ENCODE measurements at regions not wholly inside any gene's neighbourhood (a gene's known extent, or its start where the extent isn't known, plus 50 kb on each side); places are given as distances from the start of the nearest gene placed in this dataset.
A peak's percentile ranks its signal among the peaks of the same experiment; 100 is the strongest.
"Not testable (repeated sequence)": the region's sequence is repeated elsewhere in the genome, so short reads cannot be mapped to it uniquely, and the experiment has no call there.

DNA sequence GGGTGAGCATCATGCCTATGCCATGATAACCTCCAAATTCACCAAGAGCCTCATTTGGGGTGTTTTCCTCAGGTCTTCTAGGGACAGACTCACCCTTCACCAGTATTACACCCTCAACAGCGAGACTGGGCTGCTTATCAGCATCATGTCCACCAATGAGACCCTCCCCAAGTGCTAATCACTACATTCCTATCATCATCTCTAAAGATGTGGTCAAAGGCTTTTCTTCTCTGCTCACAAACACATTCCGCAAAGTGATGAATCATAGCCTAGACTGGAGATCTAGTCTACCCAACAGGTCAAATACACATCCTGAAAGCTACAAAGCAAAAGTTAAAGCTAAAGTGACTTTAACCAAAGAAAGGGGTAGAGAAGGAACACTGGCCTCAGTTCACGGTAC lies 75.3 kb upstream of the C7orf33 start:
- DNase-seq: no peak

DNA sequence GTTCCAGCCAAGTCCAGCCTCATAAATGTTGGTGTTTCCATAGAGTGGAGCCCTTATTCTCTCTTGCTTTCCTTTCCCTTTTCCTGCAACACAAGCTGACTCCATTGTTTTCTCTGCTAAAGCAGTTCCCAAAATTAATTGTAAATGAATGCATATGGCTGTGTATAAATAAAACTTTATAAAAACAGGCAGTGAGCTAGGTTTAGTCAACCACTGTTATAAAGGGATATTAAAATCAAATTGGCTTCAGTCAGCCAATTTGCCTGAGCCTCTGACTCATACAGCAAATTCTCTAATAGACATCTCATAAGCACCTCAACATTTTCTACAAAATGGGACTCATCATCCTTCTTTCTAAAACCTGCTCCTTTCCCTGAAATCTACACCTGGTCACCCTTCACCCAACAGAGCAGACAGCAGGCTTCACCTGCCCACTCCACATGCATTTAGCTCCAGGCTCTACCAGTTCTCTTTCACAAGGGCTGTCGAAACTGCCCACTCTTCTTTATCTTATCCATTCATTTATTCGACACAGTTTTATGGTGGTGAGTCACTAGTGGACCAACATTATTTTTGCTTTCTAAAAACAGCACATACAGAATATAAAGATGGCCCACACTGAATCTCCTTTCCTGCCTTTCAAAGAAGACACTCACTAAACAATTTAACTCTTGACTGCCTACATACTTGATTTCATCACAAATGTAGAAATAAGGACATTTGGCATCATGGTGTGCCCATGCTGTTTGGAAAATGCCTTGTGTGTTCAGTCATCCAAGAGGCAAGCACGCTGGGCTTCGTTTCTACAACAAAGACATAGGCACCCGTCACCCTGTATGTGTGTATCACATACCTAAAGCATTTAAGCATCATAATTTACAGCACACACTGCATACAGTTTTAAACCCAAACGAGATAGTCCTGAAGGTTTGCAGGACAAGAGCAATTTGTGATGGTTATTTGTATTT lies 74.6 kb upstream of the C7orf33 start:
- DNase-seq: no peak

DNA sequence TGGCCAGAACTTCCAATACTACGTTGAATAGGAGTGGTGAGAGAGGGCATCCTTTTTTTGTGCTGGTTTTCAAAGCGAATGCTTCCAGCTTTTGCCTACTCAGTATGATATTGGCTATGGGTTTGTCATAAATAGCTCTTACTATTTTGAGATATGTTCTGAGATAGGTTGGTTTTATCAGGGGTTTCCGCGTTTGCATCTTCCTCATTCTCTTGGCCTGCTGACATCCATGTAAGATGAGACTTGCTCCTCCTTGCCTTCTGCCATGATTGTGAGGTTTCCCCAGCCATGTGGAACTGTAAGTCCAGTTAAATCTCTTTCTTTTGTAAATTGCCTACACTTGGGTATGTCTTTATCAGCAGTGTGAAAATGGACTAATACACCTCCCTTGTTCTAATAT lies 71.2 kb upstream of the C7orf33 start:
- DNase-seq: not testable (repeated sequence)

DNA sequence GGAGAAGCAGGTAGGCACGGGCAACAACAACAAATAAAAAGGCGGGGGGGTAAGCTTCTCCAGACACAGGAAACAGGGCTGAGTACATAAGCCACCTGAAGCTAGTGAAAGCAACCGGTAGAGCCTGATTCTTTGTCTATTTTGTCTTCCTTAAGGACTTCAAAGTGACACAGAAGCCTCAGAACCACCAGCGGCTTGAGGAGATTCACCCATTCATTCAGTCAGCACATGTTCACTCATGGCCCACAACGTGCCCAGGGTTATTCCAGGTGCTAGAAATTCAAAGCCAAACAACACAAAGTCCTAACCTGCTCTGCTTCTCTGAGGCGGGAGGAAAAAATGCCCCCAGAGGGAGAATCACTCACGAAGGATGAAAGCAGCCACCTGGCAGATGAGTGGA lies 69.3 kb upstream of the C7orf33 start:
- no peak for DNase-seq

DNA sequence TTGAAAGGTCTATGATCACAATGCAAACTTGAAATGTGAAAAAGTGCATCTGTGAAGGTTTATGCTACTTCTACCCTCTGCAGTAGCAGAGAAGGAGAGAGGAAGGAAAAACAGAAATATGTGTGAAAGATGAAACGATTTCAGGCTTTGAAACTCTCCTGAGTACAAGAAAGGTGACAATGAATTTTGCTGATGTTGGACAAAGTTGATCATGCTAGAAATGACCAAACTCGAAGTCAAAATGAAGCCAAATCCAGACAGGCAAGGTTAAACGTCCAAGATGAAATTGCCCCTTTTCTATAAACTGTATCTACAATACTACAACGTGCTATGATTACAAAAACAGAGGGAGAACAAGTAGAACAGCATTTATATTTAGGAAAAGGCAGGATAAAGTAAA lies 67.0 kb upstream of the C7orf33 start:
- DNase-seq: no peak

DNA sequence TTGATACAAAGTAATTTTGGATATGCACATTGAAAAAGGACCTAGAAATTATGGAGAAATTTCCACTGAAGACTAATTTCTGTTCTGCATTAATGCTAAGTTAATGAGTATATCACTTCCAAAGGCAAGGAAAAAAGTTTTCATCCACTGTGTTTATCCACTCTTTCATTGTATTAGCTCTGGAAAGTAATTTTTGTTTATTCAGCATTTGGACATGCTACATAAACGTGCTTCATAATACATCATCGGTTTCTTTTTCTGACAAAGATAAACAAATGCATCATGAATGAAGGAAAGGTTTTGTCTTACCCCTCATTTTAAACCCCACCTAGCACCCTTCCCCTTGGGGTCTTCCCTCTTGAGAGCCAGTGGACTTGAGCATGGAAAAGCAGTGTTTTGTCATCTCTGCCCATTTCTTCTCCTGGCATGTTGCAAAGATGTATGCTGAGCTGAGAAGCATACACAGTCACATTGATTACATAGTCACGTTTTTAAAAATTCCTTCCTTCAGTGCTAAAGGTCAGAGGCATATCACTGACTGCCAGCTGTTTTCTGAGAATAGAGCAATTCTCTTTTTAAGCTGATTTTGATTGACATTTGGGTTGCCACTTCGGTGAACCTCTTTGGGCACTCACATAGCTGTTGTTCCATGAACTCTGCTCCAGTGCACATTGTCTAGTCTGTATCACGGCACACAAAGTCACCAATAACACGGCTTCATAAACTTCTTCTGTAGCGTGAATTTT lies 65.9 kb upstream of the C7orf33 start:
- DNase-seq: no peak

DNA sequence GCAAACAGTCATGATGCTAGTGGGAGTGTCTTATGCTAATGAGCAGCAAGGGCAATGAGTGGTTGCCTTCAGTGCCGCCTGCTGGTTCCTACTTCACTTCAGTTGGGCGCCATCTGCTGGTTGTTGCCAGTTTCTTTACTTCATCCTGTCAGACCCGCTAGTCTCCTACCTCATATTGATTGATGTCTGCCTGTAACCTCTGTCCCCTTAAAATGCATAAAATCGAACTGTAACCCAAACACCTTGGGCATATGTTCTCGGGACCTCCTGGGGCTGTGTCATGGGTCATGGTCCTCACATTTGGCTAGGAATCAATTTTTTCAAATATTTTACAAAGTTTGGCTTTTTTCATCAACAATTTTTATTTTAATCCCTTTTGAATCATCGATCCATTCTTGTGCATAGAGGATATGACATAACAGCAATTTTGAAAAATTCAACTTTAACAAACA lies 62.8 kb upstream of the C7orf33 start:
- DNase-seq: peak; percentile 88 to 94

DNA sequence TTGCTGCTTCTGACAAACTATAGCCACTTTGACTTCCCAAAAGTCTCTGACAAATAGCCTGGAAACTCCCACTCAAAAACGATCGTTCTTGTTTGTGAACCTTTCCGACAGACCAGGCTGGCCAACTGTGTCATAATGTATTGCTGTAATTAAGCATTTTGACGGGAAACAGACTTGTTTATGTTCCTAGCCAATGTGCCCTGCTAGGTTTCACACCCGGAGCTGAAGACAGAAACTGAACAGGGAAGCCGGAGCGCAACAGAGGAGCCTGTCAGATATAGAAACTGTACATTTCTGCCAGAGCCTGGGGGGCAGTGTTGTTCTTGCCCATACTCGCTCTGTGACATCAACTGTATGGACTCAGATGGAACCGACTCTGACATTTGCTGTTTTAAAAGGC lies 55.3 kb upstream of the C7orf33 start:
- DNase-seq: no peak

DNA sequence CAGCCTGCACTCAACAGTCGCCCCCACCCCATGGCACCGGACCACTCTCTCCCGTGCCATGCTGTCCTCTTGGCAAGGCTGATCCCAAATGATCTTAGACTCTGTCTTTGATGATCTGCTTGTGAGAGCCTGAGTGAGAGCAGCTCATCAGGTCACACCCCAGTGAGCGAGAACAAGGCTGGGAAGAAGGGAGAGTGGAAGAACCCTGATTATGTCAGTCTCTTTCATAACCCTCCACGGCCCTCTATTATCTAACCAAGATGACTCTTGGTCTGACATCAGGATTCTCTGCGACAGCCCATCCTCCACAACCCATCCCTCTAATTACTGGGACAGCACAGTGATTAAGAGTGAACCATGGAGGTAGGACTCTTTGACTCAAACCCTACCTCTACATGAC lies 53.1 kb upstream of the C7orf33 start:
- no peak for DNase-seq

DNA sequence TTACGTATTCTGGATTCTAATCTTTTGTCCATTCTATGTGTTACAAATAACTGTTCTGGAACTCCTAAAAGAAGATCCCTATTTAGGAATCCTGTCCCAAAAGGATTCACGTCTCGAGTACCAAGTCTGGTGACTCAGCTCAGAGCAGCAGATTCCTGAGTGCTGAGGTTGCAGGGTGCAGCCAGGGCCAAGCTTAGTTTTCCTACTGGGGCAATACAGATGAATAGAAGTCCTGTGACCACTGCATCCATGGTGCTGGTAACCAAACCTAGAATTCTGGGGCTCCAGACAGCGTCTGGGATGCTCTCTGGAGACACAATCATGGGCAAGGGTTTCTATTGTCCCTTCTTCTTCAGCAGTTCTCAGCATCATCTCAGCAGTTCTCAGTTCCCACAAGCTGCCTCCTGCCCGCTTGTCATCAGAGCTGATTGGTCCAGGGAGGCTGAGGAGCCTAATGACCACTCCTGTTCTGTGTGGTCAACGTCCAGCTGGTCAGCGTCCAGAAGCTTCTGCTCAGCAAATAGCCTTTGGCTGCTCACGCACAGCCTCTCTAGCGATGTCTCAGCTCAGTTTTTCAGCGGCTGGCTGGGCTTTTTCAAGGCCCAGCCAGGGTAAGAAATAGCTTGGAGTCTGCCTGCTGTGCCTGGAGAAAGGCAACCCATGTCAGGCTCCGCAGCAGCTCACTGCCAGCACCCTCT lies 50.4 kb upstream of the C7orf33 start:
- DNase-seq: no peak

All from SHP77 (cell line).